ENCODE measurements at regions not wholly inside any gene's neighbourhood (a gene's known extent, or its start where the extent isn't known, plus 50 kb on each side); places are given as distances from the start of the nearest gene placed in this dataset.

DNA sequence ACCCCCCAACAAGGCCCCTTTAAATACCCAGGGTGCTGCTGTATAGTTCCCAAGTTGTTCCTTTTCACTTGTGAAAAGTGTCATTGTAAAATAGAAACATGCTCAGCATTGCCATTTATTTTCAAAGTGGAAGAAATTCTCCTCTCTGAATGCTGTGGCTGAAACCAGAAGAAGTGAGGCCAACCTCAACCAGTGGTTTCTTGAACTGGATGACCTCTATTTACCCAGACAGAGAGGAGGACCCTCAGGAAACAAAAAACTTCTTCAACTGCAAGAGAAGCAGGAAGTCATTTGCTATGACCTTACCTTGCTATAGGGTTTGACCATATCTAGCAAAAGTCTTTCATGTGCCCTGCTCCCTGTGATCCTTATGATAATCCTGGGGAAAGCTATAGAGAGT is 209.7 kb upstream of the RARB start:
- CTCF ChIA-PET = interaction anchor here (1.0 kb wide), 1 partner anchor 15 kb away, joined by 4 read pairs; no protein-coding TSS in a partner anchor
- FAIRE-seq = no peak
- POLR2A ChIA-PET = no interaction called here

DNA sequence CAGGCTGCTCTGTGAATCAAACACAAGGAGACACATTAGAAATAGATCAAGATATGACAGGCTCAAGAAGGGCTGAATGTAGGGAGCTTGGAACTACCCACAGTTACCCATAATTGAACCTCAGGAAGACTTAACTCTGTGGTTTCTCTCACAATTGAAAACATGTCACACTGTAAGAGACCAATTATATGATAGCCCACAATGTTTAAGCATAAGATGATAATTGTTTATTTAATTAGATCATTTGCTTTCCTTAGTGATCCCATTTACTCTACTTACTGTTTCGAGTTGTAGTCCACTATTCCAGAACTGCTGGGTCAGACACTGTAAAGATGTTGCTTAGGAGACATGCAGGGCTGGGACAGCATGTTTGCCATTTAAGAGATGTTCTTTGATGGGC is 201.3 kb upstream of the RARB start:
- WGBS (ENCODE audit: missing lambda C conversion rate) = 14% methylated on average over 1 of the region's 1 CpG
- DNase-seq (ENCODE audit: low read depth in 1 of 2, low spot score in 1 of 2) (no peak), FAIRE-seq (no peak), ATAC-seq (no peak)
- H3K27ac ChIP-seq = no peak overlapping the region
- H3K9me3 ChIP-seq = no peaks in the 10 kb centered on the region
- no peak overlapping the region for H3K4me3 ChIP-seq
- POLR2A ChIA-PET = no interaction called here
- H3K4me2 ChIP-seq = no peak overlapping the region
- TF ChIP-seq KDM5A (IDR thresholded peaks at IDR 0.05) (no peak), ZNF302 (CRISPR knock-in tag; IDR thresholded peaks at IDR 0.05) (no peak), KDM1A (IDR thresholded peaks at IDR 0.05; ENCODE audit: low read depth) (no peak), POLR2AphosphoS2 (conservative IDR thresholded peaks at IDR 0.05; ENCODE audit: low read length) (no peak), CBX8 (IDR thresholded peaks at IDR 0.05) (no peak), TFCP2L1 (CRISPR knock-in tag; IDR thresholded peaks at IDR 0.05) (no peak), MYC (IDR thresholded peaks at IDR 0.05; ENCODE audit: borderline replicate concordance, low read length) (no peak), HOXB13 (CRISPR knock-in tag; IDR thresholded peaks at IDR 0.05; ENCODE audit: low read depth) (no peak), MAFK (IDR thresholded peaks at IDR 0.05; ENCODE audit: partially characterized antibody) (no peak), HOXB5 (CRISPR knock-in tag; IDR thresholded peaks at IDR 0.05) (no peak), FOSL2 (IDR thresholded peaks at IDR 0.05) (no peak), FOSL2 (CRISPR knock-in tag; IDR thresholded peaks at IDR 0.05) (no peak), ZSCAN20 (CRISPR knock-in tag; IDR thresholded peaks at IDR 0.05) (no peak), GATA3 (IDR thresholded peaks at IDR 0.05; ENCODE audit: borderline replicate concordance) (no peak)
- TF ChIP-seq, protein P1, sequence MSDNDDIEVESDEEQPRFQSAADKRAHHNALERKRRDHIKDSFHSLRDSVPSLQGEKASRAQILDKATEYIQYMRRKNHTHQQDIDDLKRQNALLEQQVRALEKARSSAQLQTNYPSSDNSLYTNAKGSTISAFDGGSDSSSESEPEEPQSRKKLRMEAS (IDR thresholded peaks at IDR 0.05) = no peak
- TF ChIP-seq, protein P2, sequence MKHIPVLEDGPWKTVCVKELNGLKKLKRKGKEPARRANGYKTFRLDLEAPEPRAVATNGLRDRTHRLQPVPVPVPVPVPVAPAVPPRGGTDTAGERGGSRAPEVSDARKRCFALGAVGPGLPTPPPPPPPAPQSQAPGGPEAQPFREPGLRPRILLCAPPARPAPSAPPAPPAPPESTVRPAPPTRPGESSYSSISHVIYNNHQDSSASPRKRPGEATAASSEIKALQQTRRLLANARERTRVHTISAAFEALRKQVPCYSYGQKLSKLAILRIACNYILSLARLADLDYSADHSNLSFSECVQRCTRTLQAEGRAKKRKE (CRISPR knock-in tag; IDR thresholded peaks at IDR 0.05; ENCODE audit: low read depth) = no peak
- TF ChIP-seq, protein P3, sequence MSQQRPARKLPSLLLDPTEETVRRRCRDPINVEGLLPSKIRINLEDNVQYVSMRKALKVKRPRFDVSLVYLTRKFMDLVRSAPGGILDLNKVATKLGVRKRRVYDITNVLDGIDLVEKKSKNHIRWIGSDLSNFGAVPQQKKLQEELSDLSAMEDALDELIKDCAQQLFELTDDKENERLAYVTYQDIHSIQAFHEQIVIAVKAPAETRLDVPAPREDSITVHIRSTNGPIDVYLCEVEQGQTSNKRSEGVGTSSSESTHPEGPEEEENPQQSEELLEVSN (IDR thresholded peaks at IDR 0.05; ENCODE audit: borderline replicate concordance, low read depth) = no peak
- TF ChIP-seq, protein P4, sequence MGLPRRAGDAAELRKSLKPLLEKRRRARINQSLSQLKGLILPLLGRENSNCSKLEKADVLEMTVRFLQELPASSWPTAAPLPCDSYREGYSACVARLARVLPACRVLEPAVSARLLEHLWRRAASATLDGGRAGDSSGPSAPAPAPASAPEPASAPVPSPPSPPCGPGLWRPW (IDR thresholded peaks at IDR 0.05) = no peak
- TF ChIP-seq, protein P5, sequence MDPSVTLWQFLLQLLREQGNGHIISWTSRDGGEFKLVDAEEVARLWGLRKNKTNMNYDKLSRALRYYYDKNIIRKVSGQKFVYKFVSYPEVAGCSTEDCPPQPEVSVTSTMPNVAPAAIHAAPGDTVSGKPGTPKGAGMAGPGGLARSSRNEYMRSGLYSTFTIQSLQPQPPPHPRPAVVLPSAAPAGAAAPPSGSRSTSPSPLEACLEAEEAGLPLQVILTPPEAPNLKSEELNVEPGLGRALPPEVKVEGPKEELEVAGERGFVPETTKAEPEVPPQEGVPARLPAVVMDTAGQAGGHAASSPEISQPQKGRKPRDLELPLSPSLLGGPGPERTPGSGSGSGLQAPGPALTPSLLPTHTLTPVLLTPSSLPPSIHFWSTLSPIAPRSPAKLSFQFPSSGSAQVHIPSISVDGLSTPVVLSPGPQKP (IDR thresholded peaks at IDR 0.05; ENCODE audit: low read depth, low read length) = no peak
- CTCF ChIA-PET = no interaction called here
- H3K4me1 ChIP-seq = no peaks in the 10 kb centered on the region

More for the DNA sequence above, 209.7 kb upstream of the RARB start:
- no peaks in the 10 kb centered on the region for H3K4me1 ChIP-seq
- H3K9me3 ChIP-seq = no peaks in the 10 kb centered on the region
- DNase-seq (ENCODE audit: low read depth in 1 of 2, low spot score in 1 of 2) (no peak), ATAC-seq (no peak)
- H3K27ac ChIP-seq = no peak overlapping the region
- TF ChIP-seq NR3C1 (IDR thresholded peaks at IDR 0.05) (no peak), HOXB5 (CRISPR knock-in tag; IDR thresholded peaks at IDR 0.05) (no peak), RAD21 (conservative IDR thresholded peaks at IDR 0.05 in 1 of 2, IDR thresholded peaks at IDR 0.05 in 1 of 2) (no peak)
- no peak overlapping the region for H3K4me3 ChIP-seq
- H3K4me2 ChIP-seq = no peak overlapping the region

DNA sequence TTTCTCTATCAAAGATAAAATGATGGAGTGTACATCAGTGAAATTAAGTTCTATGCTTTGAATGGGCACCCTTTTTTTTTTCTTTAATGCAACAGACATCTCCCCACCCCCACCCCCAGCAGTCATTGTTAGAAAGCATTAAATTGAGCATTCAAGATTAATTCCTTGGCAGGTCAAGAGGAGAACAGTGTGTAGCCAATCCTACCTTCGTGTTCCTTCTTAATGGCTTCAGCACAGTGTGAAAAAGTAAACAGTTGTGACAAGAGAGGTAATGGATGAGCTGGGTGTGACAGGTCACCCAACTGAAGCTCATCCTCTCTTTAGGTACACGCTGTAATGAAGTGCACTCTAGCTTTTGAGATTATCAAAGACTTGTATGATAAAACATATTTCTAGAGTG is 198.5 kb upstream of the RARB start:
- no peak for DNase-seq (ENCODE audit: low read depth in 1 of 2, low spot score in 1 of 2)
- TF ChIP-seq ZC3H11A (IDR thresholded peaks at IDR 0.05) (no peak), HDAC2 (IDR thresholded peaks at IDR 0.05) (no peak), POLR2AphosphoS2 (conservative IDR thresholded peaks at IDR 0.05; ENCODE audit: low read length) (no peak), FOSB (CRISPR knock-in tag; IDR thresholded peaks at IDR 0.05) (no peak)
- TF ChIP-seq, protein P1 (IDR thresholded peaks at IDR 0.05) = no peak
- no peak for ATAC-seq
- Histone ChIP-seq H3K4me3 (no peak overlapping the region), H3K4me1 (no peaks in the 10 kb centered on the region), H3K4me2 (no peak overlapping the region), H3K27ac (no peak overlapping the region), H3K9me3 (no peaks in the 10 kb centered on the region)
- CTCF ChIA-PET = no interaction called here
- 41% methylated on average over 2 of the region's 2 CpGs for WGBS (ENCODE audit: missing lambda C conversion rate)
- POLR2A ChIA-PET = no interaction called here
- no peak for FAIRE-seq
